ENCODE measurements at regions not wholly inside any gene's neighbourhood (a gene's known extent, or its start where the extent isn't known, plus 50 kb on each side); places are given as distances from the start of the nearest gene placed in this dataset.

DNA sequence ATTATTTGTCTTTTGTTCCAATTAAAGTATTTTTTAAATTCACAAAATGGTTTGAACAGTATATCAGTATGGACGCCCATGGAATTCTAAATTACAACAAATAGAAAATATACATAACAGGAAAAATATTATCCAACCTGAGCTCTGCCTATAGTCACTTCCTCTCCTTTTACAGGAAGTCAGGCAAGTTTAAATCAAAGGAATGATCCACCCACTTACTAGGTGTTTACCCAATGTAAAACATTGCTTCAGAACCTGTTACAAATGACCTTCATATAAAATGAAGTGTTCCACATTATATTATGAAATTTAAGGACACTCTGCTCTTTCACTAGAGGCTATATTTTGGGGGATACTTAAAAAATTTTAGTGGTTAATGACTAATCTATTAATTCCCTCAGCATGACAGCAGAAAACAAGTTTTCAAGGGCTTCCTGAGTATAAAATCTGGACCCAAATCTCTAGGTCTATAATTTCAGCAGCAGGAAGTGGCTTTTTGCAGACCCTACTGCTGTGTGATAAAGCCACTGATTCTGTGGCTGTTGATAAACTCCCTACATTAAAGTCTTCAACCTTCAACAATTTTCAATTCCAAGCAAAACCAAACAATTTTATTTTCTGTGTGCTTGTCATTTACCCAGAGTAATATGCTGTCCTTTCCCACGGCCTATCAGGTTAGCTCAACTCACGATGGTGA, 722.6 kb downstream of the GATA3 start:
- TF ChIP-seq, protein P1, sequence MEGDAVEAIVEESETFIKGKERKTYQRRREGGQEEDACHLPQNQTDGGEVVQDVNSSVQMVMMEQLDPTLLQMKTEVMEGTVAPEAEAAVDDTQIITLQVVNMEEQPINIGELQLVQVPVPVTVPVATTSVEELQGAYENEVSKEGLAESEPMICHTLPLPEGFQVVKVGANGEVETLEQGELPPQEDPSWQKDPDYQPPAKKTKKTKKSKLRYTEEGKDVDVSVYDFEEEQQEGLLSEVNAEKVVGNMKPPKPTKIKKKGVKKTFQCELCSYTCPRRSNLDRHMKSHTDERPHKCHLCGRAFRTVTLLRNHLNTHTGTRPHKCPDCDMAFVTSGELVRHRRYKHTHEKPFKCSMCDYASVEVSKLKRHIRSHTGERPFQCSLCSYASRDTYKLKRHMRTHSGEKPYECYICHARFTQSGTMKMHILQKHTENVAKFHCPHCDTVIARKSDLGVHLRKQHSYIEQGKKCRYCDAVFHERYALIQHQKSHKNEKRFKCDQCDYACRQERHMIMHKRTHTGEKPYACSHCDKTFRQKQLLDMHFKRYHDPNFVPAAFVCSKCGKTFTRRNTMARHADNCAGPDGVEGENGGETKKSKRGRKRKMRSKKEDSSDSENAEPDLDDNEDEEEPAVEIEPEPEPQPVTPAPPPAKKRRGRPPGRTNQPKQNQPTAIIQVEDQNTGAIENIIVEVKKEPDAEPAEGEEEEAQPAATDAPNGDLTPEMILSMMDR (IDR thresholded peaks at IDR 0.05) = no peak
- no peak for TF ChIP-seq POLR2A (IDR thresholded peaks at IDR 0.05)

All from esophagus squamous epithelium (tissue), 4 donors.